ENCODE measurements at regions not wholly inside any gene's neighbourhood (a gene's known extent, or its start where the extent isn't known, plus 50 kb on each side); places are given as distances from the start of the nearest gene placed in this dataset.
A peak's percentile ranks its signal among the peaks of the same experiment; 100 is the strongest.

GRCh38 chr9:89983411-89983810 lies 378.6 kb downstream of the GADD45G start:
- DNase-seq: no peak

DNA sequence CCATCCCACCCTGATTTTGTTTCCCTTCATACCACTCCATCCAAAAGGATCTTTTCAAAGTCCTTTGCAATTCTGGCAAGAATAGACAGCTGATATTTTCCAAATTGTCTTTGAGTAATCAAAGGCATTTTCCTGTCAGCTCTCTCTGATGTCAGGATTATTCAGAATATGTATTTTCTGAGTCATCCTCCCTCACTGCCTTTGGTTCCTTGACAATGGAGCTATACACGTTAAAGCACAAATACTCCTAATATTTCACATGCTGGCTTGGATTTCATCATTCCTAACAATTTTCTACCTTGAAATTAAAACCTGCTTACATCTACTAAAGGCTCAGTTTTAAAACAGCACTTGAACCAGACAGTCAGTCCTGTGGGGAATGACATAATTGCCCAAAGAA lies 379.4 kb downstream of the GADD45G start:
- no peak for DNase-seq

DNA sequence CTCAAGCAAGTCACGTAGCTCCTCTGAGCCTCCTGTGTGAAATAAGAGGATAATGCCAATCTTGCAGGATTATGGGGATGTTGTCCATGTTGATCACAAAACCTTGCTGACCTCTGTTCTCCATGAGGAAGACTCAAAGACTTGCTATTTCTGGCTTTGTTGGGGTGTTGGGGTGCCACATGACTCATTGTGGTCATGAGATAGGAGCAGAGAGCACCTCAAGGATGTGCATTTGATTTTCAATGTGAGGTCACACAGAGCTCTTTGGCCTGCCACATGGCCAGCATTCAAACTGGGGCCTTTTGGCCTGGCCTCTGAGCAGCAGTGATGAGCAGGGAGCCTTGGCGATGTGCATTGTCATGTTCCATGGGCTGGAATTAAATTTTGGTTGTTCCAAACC lies 380.3 kb downstream of the GADD45G start:
- no peak for DNase-seq

DNA sequence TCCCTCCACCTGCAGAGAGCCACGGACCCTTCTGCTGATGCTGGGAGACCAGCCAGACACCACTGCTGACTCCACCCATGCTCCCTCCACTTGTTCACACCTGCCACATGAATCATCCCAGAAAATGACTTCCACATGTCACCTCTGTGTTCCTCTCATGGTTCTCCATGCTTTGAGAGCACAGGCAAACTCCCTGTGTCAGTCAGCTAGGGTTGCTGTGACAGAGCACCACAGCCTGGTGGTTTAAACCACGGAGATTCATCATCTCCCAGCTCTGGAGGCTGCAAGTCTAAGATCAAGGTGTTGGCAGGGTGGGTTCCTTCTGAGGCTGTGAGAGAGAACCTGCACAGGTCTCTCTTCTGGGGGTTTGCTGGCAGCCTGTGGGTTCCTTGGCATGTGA lies 381.4 kb downstream of the GADD45G start:
- DNase-seq: peak; percentile 47 to 56

- DNase-seq: no peak
Measured at GRCh38 chr9:89988458-89988857, 383.6 kb downstream of the GADD45G start.

GRCh38 chr9:89991204-89991790 lies 386.5 kb downstream of the GADD45G start:
- DNase-seq: no peak

DNA sequence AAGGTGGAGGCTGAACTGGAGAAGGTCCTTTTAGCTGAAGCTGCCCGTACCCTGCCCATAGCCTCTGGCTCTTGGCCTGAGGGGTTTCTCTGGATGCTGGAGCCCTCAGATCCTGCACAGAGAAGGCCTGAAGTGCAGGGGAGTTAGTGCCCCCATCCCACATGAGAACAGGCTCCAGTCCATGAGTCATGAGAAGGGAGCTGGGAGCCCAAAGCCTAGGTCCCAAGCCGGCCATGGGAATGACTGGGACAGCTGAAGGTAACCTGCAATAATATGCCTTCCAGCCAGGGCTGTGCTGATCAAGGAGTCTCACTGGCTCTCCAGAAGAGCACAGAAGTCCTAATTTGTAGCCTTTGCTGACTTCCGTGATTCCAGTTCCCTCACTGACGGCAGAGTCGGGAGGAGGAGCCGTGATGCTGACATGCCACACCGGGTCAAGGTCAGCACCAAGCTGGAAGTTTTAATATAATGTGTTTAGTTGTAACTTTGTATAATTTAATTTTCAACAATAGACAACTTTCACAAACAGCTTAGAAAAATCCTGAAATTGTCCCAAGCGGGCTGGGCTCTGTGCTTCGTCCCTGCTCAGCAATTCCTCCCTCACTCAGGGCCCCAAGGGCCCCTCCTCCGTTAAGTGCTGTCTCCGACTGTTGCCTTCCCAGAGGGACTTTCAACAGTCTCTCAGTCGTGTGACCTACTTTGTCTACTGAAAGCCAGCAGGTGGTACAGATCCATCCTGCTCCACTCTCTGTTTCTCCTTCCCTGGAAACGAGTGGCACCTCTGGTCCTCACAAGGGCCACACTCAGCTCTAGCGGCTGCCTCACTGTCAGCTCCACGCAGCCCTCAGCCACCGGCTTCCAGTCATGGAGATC lies 387.8 kb downstream of the GADD45G start:
- no peak for DNase-seq

DNA sequence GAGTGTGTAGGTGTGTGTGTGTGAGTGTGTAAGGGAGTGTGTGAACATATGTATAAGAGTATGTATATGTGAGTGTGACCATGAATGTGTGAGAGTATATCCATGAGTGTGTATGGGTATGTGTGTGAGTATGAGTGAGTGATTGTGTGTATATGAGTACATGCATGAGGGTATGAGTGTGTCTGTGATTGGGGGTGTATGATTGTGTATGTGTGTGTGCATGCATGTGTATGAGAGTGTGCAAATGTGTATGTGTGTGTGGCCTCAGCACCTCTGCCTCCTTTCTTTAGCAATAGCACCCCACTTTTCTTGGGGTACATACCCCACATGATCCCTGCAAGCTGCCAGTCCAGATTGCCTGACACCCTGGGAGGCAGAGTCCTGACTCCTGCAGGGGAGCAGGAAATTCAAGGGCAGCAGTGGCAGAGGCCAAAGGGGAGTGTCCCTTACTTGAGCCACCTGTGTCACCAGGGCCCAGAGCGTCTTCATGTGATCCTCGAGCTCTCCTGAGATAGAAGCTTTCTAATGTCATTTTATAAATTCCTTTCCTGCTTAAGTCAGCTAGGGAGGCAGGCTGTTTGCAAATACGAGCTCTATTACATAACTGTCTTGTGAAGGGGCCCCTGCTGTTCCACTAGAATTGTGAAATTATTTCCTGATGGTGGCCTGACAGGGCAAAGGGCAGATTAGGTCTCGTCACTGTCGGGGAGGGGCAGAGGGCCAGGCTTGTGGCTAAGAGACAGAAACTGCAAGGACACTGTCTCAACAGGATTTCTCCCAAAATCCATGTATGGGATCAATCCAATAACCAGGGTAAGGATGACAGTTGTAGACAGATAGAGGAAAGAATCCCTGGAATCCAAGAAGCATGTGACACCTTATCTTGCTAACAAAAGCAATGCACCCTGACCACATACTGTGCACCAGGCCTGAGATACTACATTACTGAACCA lies 389.1 kb downstream of the GADD45G start:
- DNase-seq: no peak

GRCh38 chr9:89994988-89995613 lies 390.3 kb downstream of the GADD45G start:
- no peak for DNase-seq

- no peak for DNase-seq
Measured at GRCh38 chr9:89996116-89996515, 391.3 kb downstream of the GADD45G start.

GRCh38 chr9:89996773-89997172 lies 392.0 kb downstream of the GADD45G start:
- DNase-seq: peak in 1 of 2 experiments; percentile 25

DNA sequence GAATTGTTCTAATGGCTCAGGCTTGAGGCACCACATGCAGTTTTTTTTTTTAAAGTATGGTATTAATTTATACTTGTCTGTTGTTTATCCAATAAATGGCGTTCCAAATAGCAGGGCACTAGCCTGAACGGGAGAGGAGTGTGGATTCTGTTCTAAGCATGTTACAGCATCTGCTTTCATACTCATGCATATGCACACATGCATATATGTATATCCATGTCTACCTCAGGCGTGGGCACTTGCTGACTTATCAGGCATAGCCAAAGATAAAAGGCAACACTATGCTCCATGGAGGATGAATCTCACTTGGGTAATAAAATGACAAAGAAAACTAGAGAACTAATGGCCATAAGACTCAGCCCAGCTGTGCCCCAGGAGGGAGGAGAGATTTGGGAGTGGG lies 393.8 kb downstream of the GADD45G start:
- no peak for DNase-seq

GRCh38 chr9:89999176-89999533 lies 394.3 kb downstream of the GADD45G start:
- no peak for DNase-seq

GRCh38 chr9:89999534-90000370 lies 394.9 kb downstream of the GADD45G start:
- peak; percentile 84 to 92 for DNase-seq

GRCh38 chr9:90000925-90001324 lies 396.1 kb downstream of the GADD45G start:
- peak in 1 of 2 experiments; percentile 46 for DNase-seq

- no peak for DNase-seq
Measured at GRCh38 chr9:90001747-90002146, 396.9 kb downstream of the GADD45G start.

- peak in 1 of 2 experiments; percentile 53 for DNase-seq
Measured at GRCh38 chr9:90002397-90003271, 397.8 kb downstream of the GADD45G start.

- DNase-seq: no peak
Measured at GRCh38 chr9:90005388-90005787, 400.6 kb downstream of the GADD45G start.

- no peak for DNase-seq
Measured at GRCh38 chr9:90007516-90008440, 403.0 kb downstream of the GADD45G start.

DNA sequence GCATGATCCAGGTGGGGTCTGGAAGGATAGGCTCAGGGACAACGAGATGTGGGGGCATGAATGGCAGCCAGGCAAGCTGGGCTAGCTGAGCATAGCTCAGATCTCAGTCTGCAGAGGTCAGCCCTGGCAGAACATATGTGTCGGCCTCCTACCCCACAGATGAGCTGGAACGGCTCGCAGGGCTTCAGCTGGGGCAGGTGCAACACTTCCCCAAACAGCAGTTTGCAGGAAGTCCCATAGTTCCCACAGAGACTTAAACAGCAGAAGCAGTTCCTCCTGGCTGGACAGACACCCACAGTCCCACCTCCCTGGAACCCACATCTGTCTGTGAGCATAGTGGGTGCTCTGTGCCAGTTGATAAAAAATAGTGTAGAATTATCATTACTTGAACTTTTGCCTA lies 404.6 kb downstream of the GADD45G start:
- DNase-seq: peak in 1 of 2 experiments; percentile 52

All from SHP77 (cell line).